Esophagus squamous epithelium (tissue), 4 donors: ENCODE measurements at regions not wholly inside any gene's neighbourhood (a gene's known extent, or its start where the extent isn't known, plus 50 kb on each side); places are given as distances from the start of the nearest gene placed in this dataset.

Source experiments
- CTCF ChIP-seq, 6 experiments: fragments of 450-650 bp in 4 of 6; fragments of 200-600 bp in 2 of 6; sonication (generic) in 2 of 6; IDR thresholded peaks; one replicate each; pipeline ENCODE4 v1.5.1; 2016 to 2019; ENCODE audit warnings: antibody characterized with exemption in 6 of 6, mild to moderate bottlenecking in 4 of 6, moderate library complexity in 4 of 6
- POLR2A ChIP-seq, 4 donors: fragments of 450-650 bp; IDR thresholded peaks; one replicate each; pipeline ENCODE4 v1.6.1; 2017; ENCODE audit warnings: antibody characterized with exemption in 4 of 4, mild to moderate bottlenecking in 4 of 4, moderate library complexity in 3 of 4

GRCh38 chr5:98066910-98067309 is 706.6 kb upstream of the RGMB start:
- TF ChIP-seq CTCF (IDR thresholded peaks at IDR 0.05) (no peak), POLR2A (IDR thresholded peaks at IDR 0.05) (no peak)
